HG02840 (cell line): ENCODE measurements at regions not wholly inside any gene's neighbourhood (a gene's known extent, or its start where the extent isn't known, plus 50 kb on each side); places are given as distances from the start of the nearest gene placed in this dataset.
"Not testable (repeated sequence)": the region's sequence is repeated elsewhere in the genome, so short reads cannot be mapped to it uniquely, and the experiment has no call there.

ENCODE experiments used
- ATAC-seq: cut with Tn5 transposase; IDR thresholded peaks from one replicate; pipeline ENCODE4 v1.9.1; 2021; ENCODE audit warnings: mild to moderate bottlenecking, moderate library complexity, moderate number of reproducible peaks; ENCODE audit not compliant: unreplicated experiment, low FRiP score

DNA sequence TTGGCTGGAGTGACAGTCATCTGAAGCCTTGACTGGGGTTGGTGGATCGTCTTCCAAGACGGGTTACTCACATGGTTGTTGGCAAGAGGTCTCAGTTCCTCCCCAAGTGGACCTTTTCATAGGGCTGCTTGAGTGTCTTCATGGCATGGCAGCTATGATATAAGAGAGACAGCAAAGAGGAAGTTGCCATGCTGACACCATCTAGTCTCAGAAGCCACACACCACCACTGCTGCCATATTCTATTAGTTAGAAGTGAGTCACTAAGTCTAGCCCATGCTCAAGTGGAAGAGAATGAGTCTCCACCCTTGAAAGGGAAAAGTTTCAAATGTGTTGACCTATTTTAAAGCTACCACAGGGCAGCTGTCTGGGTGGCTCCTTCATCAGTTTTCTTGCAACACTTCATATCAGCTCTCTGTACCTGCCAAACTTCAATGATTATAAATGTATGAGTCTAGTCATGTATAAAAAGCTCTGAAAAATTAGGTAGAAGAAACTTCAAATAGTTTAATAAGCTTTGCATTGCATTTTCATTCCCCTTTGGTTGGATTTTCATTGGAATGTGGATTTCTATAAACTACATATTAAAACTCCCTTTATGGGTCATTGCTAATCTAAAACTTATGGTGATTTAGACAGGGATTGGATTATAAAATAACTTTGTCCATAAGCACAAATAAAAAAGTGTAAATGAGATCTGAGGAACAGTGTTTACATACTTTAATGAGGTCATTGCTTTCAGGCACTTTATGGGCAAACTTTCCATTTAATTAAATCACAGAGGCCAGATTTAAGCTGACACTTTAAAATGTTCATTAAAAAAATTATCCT is 68.0 kb upstream of the ATXN3L start:
- no peak for ATAC-seq

DNA sequence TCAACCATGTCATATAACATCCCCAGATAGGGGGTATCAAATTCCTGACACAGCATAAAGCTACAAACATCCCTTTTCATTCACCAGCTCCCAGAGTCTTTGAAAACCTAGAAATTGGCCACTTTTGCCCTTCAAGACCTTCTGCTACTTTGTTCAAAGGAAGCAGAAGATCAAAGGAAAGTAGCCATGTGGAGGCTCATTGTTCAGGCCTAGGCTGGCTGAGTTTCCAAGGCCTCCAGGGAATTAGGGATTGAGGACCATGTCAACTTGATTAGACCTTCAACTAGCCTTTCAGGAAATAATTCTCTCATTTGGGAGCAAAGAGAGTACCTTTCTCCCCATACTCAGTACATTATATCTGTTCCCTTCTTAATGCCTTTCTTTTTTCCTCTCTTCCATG is 66.8 kb upstream of the ATXN3L start:
- no peak for ATAC-seq

DNA sequence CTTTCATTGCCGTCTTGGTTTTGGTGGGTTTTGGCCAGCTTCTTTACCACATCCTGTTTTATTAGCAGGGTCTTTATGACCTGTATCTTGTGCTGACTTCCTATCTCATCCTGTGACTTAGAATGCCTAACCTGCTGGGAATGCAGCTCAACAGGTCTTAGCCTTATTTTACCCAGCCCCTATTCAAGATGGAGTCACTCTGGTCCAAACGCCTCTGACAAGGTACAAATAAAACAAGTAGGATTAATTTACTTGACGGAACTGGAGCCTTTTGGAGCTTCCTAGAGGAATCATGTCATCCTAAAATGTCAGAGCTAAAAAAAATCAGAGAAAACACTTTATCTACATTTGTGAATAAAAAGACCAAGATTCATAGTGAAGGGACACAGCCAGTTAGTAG is 66.2 kb upstream of the ATXN3L start:
- no peak for ATAC-seq

GRCh38 chrX:13383907-13384306 is 64.1 kb upstream of the ATXN3L start:
- no peak for ATAC-seq

GRCh38 chrX:13381514-13381913 is 61.7 kb upstream of the ATXN3L start:
- no peak for ATAC-seq

GRCh38 chrX:13380211-13380610 is 60.4 kb upstream of the ATXN3L start:
- ATAC-seq: no peak

DNA sequence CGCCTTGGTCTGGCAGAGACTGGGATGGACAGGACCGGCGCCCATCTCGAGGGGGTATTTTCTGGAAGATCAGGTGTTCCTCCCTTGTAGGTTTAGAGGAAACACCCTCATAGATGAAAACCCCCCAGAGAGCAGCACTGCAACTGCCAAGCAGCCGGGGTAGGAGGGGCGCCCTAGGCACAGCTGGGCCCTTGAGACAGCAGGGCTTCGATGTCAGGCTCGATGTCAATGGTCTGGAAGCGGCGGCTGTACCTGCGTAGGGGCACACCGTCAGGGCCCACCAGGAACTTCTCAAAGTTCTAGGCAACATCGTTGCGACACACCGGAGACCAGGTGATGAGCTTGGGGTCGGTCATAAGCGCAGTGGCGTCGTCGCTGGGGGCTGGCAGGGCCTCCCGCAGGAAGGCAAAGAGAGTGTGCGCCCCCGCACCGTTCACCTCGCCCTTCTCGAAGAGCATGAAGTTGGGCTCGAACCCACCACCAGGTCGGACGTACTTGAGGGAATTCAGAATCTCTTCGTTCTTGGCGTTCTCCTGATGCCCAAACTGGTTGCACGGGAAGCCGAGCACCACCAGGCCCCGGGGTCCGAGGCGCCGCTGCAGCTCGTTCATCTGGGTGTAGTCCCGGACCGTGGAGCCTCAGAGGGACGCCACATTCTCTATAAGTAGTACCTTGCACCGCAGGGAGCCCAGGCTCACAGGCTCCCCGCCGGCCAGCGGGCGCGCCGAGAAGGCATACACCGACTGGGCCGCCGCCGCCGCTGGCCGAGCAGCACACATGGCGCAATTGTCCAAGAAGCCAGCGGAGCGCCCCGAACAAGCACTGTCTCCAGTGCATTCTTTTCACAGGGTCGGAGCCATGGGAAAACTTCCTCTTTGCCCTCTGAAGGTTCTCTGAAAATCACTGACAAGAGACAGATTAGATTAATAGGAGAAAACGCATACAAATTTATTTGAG is 59.0 kb upstream of the ATXN3L start:
- ATAC-seq: not testable (repeated sequence)

- no peak for ATAC-seq
Observed at GRCh38 chrX:13377550-13377934, 57.7 kb upstream of the ATXN3L start.

- ATAC-seq: no peak
Observed at GRCh38 chrX:13376857-13377549, 57.1 kb upstream of the ATXN3L start.

- not testable (repeated sequence) for ATAC-seq
Observed at GRCh38 chrX:13375596-13375995, 55.7 kb upstream of the ATXN3L start.

- ATAC-seq: no peak
Observed at GRCh38 chrX:13374364-13374763, 54.5 kb upstream of the ATXN3L start.

GRCh38 chrX:13373431-13374187 is 53.8 kb upstream of the ATXN3L start:
- no peak for ATAC-seq

GRCh38 chrX:13373027-13373426 is 53.2 kb upstream of the ATXN3L start:
- no peak for ATAC-seq

GRCh38 chrX:13372203-13372980 is 52.5 kb upstream of the ATXN3L start:
- no peak for ATAC-seq

DNA sequence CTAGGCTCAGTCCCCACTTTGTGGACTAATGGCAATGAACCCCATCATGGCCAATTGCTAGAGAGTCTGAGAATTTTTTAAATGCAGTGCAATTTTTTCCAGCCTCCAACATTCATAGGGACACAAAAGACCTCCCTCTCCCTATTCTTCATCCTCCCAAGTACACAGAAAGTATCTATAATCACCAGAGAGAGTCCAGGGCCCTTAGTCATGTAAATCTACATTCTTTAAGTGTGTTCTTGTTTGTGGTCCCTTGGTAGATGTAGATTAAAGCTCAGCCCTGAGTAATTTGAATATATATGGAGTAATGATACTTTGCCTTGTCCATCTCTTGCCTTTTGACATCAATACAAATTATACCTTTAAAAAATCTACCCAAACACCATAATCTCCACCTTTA is 51.3 kb upstream of the ATXN3L start:
- no peak for ATAC-seq

- no peak for ATAC-seq
Observed at GRCh38 chrX:13370713-13371112, 50.9 kb upstream of the ATXN3L start.
